H1 (cell line): ENCODE measurements at regions not wholly inside any gene's neighbourhood (a gene's known extent, or its start where the extent isn't known, plus 50 kb on each side); places are given as distances from the start of the nearest gene placed in this dataset.

Experiments used
- TBP ChIP-seq: IDR thresholded peaks from 2 replicates; pipeline ENCODE4 v1.6.1; 2011; ENCODE audit warnings: low read depth, low read length, improper control_type of control experiment
- TF ChIP-seq, protein P1 (sequence below), 3 experiments: IDR thresholded peaks; 1 replicate in 2 of 3; 2 replicates in 1 of 3; pipeline versions ENCODE4 v1.5.1 to v1.6.1; 2011; ENCODE audit warnings: low read length in 3 of 3, mild to moderate bottlenecking in 3 of 3, inconsistent platforms in 2 of 3, low read depth in 1 of 3, moderate library complexity in 1 of 3; ENCODE audit not compliant: insufficient read depth in 1 of 3; ENCODE audit errors: control extremely low read depth in 1 of 3

DNA sequence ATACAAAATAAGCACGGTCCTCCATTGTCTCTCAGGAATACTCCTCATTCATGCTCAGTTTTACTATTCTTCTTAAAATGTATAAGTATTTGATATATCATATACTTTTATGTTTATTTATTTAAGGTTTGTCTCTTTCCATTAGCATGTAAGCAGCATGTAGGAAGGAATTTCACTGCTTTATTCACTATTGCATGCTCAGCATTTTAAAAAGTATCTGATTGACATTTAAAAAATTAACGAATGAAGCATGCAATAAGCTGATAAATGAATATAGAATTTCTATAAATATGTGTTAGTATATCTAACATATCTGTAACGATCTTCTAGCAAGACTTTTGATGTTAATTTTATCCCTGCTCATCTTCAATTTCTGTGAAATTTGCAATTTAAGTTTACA, 402.7 kb upstream of the BRINP3 start (continued):
- TF ChIP-seq, protein P1, sequence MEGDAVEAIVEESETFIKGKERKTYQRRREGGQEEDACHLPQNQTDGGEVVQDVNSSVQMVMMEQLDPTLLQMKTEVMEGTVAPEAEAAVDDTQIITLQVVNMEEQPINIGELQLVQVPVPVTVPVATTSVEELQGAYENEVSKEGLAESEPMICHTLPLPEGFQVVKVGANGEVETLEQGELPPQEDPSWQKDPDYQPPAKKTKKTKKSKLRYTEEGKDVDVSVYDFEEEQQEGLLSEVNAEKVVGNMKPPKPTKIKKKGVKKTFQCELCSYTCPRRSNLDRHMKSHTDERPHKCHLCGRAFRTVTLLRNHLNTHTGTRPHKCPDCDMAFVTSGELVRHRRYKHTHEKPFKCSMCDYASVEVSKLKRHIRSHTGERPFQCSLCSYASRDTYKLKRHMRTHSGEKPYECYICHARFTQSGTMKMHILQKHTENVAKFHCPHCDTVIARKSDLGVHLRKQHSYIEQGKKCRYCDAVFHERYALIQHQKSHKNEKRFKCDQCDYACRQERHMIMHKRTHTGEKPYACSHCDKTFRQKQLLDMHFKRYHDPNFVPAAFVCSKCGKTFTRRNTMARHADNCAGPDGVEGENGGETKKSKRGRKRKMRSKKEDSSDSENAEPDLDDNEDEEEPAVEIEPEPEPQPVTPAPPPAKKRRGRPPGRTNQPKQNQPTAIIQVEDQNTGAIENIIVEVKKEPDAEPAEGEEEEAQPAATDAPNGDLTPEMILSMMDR (IDR thresholded peaks at IDR 0.05; ENCODE audit: control extremely low read depth in 1 of 3, insufficient read depth in 1 of 3, low read depth in 1 of 3, low read length in 3 of 3): no peak
- TF ChIP-seq TBP: no peak
